Prostate gland (tissue), 2 donors: ENCODE measurements at regions not wholly inside any gene's neighbourhood (a gene's known extent, or its start where the extent isn't known, plus 50 kb on each side); places are given as distances from the start of the nearest gene placed in this dataset.

Experiments
- POLR2A ChIP-seq: fragments of 450-650 bp; IDR thresholded peaks from one replicate; pipeline ENCODE4 v1.6.1; 2016; ENCODE audit warnings: antibody characterized with exemption, mild to moderate bottlenecking
- POLR2AphosphoS5 ChIP-seq: sonication (generic); formaldehyde crosslinking; IDR thresholded peaks from one replicate; pipeline ENCODE4 v1.6.1; 2017; ENCODE audit warnings: antibody characterized with exemption
- TF ChIP-seq, protein P1 (sequence below), 4 experiments: fragments of 200-600 bp in 2 of 4; fragments of 450-650 bp in 2 of 4; sonication (generic) in 2 of 4; IDR thresholded peaks; 1 replicate in 3 of 4; 2 replicates in 1 of 4; pipeline ENCODE4 v1.5.1; 2016 to 2019; ENCODE audit warnings: antibody characterized with exemption in 4 of 4, mild to moderate bottlenecking in 2 of 4, moderate library complexity in 2 of 4

GRCh38 chr17:33955461-33955860 lies 299.6 kb upstream of the CCL2 start:
- TF ChIP-seq, protein P1, sequence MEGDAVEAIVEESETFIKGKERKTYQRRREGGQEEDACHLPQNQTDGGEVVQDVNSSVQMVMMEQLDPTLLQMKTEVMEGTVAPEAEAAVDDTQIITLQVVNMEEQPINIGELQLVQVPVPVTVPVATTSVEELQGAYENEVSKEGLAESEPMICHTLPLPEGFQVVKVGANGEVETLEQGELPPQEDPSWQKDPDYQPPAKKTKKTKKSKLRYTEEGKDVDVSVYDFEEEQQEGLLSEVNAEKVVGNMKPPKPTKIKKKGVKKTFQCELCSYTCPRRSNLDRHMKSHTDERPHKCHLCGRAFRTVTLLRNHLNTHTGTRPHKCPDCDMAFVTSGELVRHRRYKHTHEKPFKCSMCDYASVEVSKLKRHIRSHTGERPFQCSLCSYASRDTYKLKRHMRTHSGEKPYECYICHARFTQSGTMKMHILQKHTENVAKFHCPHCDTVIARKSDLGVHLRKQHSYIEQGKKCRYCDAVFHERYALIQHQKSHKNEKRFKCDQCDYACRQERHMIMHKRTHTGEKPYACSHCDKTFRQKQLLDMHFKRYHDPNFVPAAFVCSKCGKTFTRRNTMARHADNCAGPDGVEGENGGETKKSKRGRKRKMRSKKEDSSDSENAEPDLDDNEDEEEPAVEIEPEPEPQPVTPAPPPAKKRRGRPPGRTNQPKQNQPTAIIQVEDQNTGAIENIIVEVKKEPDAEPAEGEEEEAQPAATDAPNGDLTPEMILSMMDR (IDR thresholded peaks at IDR 0.05), result no peak
- TF ChIP-seq POLR2AphosphoS5, result no peak
- TF ChIP-seq POLR2A, result no peak
